Body of pancreas (tissue), 4 donors: ENCODE measurements at regions not wholly inside any gene's neighbourhood (a gene's known extent, or its start where the extent isn't known, plus 50 kb on each side); places are given as distances from the start of the nearest gene placed in this dataset.

Experiments
- ATAC-seq: fragments of 150-250 bp; one replicate; pipeline ENCODE4 v1.9.1; 2016
- DNase-seq, 4 donors: peaks; one replicate each; pipeline ENCODE4 v3.0.0-alpha.2; 2019
- H3K27ac ChIP-seq, 4 donors: fragments of 200-600 bp; sonication (generic); 1 replicate in 3 of 4; 2 replicates in 1 of 4; pipeline versions ENCODE4 v1.5.1 to v1.6.1; 2016 to 2019; ENCODE audit warnings: mild to moderate bottlenecking in 1 of 4, mixed read lengths in 1 of 4, moderate library complexity in 1 of 4
- H3K27me3 ChIP-seq, 2 donors: fragments of 200-600 bp; sonication (generic); one replicate each; pipeline ENCODE4 v1.6.0; 2016; ENCODE audit warnings: mild to moderate bottlenecking in 1 of 2
- H3K36me3 ChIP-seq, 2 donors: fragments of 200-600 bp; sonication (generic); replicated peaks in 1 of 2; 2 replicates each; pipeline ENCODE4 v1.5.1; 2016; ENCODE audit warnings: low read depth in 2 of 2; ENCODE audit not compliant: insufficient read depth in 1 of 2
- H3K4me1 ChIP-seq: fragments of 200-600 bp; sonication (generic); one replicate; pipeline ENCODE4 v1.6.0; 2016
- H3K4me3 ChIP-seq, 2 donors: fragments of 200-600 bp; sonication (generic); 1 replicate in 1 of 2; 2 replicates in 1 of 2; pipeline ENCODE4 v1.5.1; 2016 to 2019
- H3K9me3 ChIP-seq, 3 donors: fragments of 200-600 bp; sonication (generic); 1 replicate in 2 of 3; 2 replicates in 1 of 3; pipeline ENCODE4 v1.5.1; 2016
- POLR2A ChIP-seq, 3 donors: fragments of 450-650 bp; IDR thresholded peaks; one replicate each; pipeline ENCODE4 v1.6.1; 2016; ENCODE audit warnings: antibody characterized with exemption in 3 of 3, mild to moderate bottlenecking in 2 of 3
- WGBS, 2 donors: methylation state at CpG; one replicate each; pipeline ENCODE4 v1.1.5; 2017; 5-methylcytosine and 5-hydroxymethylcytosine counted together
- intact Hi-C: fragments of 100-400 bp; cut with DNase I; formaldehyde crosslinking; loops from one replicate; pipeline ENCODE4 v1.15.1; 2023
- TF ChIP-seq, protein P1 (sequence below), 7 experiments: fragments of 450-650 bp in 4 of 7; fragments of 200-600 bp in 3 of 7; sonication (generic) in 3 of 7; IDR thresholded peaks; one replicate each; pipeline ENCODE4 v1.5.1; 2016 to 2019; ENCODE audit warnings: antibody characterized with exemption in 7 of 7

DNA sequence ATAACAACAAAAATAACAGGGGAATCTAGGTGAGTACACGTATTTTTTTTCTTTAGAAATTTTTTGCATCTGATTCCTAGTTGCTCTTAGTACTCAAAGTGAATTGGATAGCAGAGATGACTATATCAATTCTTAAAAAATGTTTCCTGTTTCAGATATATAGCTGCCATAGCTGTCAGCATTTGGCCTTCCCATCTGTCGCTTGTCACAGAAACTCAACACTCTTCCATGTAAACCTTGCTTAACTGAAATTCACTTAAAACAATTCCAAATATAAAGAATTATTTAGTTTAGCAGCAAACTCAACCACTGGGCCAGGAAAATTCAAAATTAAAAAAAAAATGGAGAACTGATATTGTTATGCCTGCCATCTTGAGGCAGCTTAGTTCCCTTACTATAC, 807.5 kb downstream of the IGSF11 start:
- H3K36me3 ChIP-seq: no peaks in the 10 kb centered on the region
- no peak for TF ChIP-seq POLR2A (IDR thresholded peaks at IDR 0.05)
- TF ChIP-seq, protein P1, sequence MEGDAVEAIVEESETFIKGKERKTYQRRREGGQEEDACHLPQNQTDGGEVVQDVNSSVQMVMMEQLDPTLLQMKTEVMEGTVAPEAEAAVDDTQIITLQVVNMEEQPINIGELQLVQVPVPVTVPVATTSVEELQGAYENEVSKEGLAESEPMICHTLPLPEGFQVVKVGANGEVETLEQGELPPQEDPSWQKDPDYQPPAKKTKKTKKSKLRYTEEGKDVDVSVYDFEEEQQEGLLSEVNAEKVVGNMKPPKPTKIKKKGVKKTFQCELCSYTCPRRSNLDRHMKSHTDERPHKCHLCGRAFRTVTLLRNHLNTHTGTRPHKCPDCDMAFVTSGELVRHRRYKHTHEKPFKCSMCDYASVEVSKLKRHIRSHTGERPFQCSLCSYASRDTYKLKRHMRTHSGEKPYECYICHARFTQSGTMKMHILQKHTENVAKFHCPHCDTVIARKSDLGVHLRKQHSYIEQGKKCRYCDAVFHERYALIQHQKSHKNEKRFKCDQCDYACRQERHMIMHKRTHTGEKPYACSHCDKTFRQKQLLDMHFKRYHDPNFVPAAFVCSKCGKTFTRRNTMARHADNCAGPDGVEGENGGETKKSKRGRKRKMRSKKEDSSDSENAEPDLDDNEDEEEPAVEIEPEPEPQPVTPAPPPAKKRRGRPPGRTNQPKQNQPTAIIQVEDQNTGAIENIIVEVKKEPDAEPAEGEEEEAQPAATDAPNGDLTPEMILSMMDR (IDR thresholded peaks at IDR 0.05): no peak
- ATAC-seq: no peak
- intact Hi-C loops: no loop called here
- no peaks in the 10 kb centered on the region for H3K27me3 ChIP-seq
- 59 to 64% methylated on average over 2 of the region's 2 CpGs for WGBS, 2 donors
- no peak for DNase-seq
- H3K4me1 ChIP-seq: no peaks in the 10 kb centered on the region
- H3K9me3 ChIP-seq: no peaks in the 10 kb centered on the region
- H3K4me3 ChIP-seq: no peak overlapping the region
- no peak overlapping the region for H3K27ac ChIP-seq

DNA sequence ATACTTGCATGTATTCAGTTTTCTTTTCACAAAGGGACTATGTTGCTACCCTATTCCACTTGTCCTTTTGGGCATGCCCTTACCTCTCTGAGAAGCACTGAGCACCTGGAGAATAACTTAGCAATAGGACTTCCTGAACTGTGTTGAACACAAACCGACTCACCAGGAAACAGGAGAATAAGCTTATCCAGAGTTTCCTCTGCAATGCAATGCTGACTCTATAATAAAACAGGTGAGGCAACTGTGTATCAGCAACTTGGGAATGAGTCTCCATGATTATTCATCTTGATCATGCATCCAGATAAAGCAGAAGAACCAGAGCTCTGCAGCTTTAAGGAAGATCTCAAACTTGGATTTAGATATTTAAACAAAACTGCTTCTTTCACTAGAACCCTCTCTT, 806.5 kb downstream of the IGSF11 start:
- WGBS, 2 donors: 39 to 44% methylated on average over 1 of the region's 1 CpG
- ATAC-seq: no peak
- H3K9me3 ChIP-seq: no peaks in the 10 kb centered on the region
- H3K27me3 ChIP-seq: no peaks in the 10 kb centered on the region
- intact Hi-C loops: no loop called here
- no peaks in the 10 kb centered on the region for H3K4me1 ChIP-seq
- no peaks in the 10 kb centered on the region for H3K36me3 ChIP-seq
- H3K4me3 ChIP-seq: no peak overlapping the region
- TF ChIP-seq, protein P1 (IDR thresholded peaks at IDR 0.05): no peak
- TF ChIP-seq POLR2A (IDR thresholded peaks at IDR 0.05): no peak
- no peak for DNase-seq
- no peak overlapping the region for H3K27ac ChIP-seq

DNA sequence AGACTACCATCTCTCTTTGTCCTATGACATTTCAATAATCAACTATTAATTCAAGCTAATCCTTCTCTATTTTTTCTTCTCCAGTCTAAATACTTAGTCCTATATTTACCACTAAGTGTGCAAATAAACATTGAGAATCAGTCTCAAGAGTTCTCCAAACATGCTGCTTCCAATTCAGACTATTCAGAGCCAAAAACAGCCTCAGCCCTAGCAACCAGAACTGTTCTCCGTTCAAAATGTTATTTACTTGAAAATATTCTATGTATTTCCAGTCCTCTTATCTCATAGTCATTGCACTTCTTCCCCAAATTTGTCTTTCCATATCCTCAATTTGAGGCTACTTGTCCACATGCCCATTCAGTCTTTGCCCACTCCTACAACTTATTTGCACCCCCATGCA, 805.5 kb downstream of the IGSF11 start:
- TF ChIP-seq POLR2A (IDR thresholded peaks at IDR 0.05): no peak
- TF ChIP-seq, protein P1 (IDR thresholded peaks at IDR 0.05): no peak
- Histone ChIP-seq H3K4me1 (no peaks in the 10 kb centered on the region), H3K36me3 (no peaks in the 10 kb centered on the region), H3K9me3 (no peaks in the 10 kb centered on the region), H3K27ac (no peak overlapping the region), H3K4me3 (no peak overlapping the region), H3K27me3 (no peaks in the 10 kb centered on the region)
- DNase-seq (no peak), ATAC-seq (no peak)
- intact Hi-C loops: no loop called here
- 27 to 61% methylated on average over 1 of the region's 1 CpG for WGBS, 2 donors

DNA sequence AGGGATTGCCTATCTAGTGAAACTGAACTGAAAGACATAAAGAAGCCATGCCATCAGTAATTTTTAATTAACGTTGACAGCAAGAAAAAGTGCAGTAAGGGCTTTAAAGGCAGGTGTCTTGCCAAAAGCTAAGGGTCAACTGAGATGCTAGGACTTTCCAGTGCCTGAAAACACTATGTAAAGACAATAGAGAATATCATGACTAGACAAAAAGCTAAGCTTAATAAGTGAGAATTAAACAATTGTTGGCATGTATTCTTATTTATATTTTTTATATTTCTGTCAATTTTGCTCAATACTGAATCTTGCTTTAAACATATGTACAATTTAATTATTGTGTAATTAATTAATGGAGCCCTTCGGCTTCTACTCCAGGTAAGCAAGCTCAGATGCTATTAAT, 803.1 kb downstream of the IGSF11 start:
- Histone ChIP-seq H3K36me3 (no peaks in the 10 kb centered on the region), H3K9me3 (no peaks in the 10 kb centered on the region), H3K27ac (no peak overlapping the region), H3K4me1 (no peaks in the 10 kb centered on the region), H3K4me3 (no peak overlapping the region), H3K27me3 (no peaks in the 10 kb centered on the region)
- TF ChIP-seq POLR2A (IDR thresholded peaks at IDR 0.05): no peak
- TF ChIP-seq, protein P1 (IDR thresholded peaks at IDR 0.05): no peak
- DNase-seq (no peak), ATAC-seq (no peak)
- intact Hi-C loops: no loop called here
- 29 to 32% methylated on average over 2 of the region's 2 CpGs for WGBS, 2 donors

DNA sequence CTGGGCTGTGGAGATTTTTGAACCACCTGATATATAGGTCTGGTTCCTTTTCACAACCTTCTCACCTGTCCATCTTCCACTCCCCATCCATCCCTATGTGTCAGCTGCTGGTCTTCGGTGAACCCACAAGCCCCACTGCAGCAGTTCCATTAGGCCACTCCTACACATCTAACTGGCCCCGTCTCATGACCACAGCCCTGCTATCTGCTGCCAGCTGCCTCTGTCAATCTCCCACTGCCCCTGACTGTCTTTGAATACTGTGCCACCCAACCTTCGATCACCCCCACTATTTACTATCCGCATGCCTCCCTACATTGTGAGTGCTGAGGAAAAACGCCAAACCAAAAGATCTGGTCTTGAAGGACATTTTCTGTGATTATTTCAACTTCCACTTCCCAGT, 795.4 kb downstream of the IGSF11 start:
- DNase-seq (no peak), ATAC-seq (no peak)
- no peak overlapping the region for H3K27ac ChIP-seq
- no peaks in the 10 kb centered on the region for H3K27me3 ChIP-seq
- no peak overlapping the region for H3K4me3 ChIP-seq
- no peaks in the 10 kb centered on the region for H3K36me3 ChIP-seq
- WGBS, 2 donors: 44 to 71% methylated on average over 4 to 5 of the region's 5 CpGs
- no peaks in the 10 kb centered on the region for H3K9me3 ChIP-seq
- TF ChIP-seq POLR2A (IDR thresholded peaks at IDR 0.05): no peak
- TF ChIP-seq, protein P1 (IDR thresholded peaks at IDR 0.05): no peak
- intact Hi-C loops: no loop called here
- H3K4me1 ChIP-seq: no peaks in the 10 kb centered on the region
